H1 (cell line): ENCODE measurements at regions not wholly inside any gene's neighbourhood (a gene's known extent, or its start where the extent isn't known, plus 50 kb on each side); places are given as distances from the start of the nearest gene placed in this dataset.

Experiments
- CTCF ChIA-PET: fragments of 300-600 bp; sonication (Branson Sonifier 250); formaldehyde crosslinking; loops from one replicate; lab custom pipeline; 2021; ENCODE audit not compliant: partially characterized antibody; lab: Charles Lee
- POLR2A ChIA-PET: fragments of 300-600 bp; sonication (Branson Sonifier 250); formaldehyde crosslinking; loops from one replicate; lab custom pipeline; 2021; ENCODE audit warnings: inconsistent platforms; ENCODE audit not compliant: partially characterized antibody; lab: Charles Lee
- DNase-seq, 2 experiments: peaks; one replicate each; pipeline versions ENCODE4 v3.0.0 to v3.0.0-alpha.2; 2010 to 2022; ENCODE audit warnings: low spot score in 2 of 2, low read depth in 1 of 2, mixed read lengths in 1 of 2
- FAIRE-seq: peaks from 2 replicates; lab custom pipeline; 2011; peaks lifted over from hg19 to GRCh38; lab: Jason Lieb, UNC
- H2AFZ ChIP-seq: 2 replicates; pipeline ENCODE4 v1.8.1; 2012; ENCODE audit warnings: low read length, inconsistent platforms
- H2AK5ac ChIP-seq: 2 replicates; pipeline ENCODE4 v1.6.1; 2013; ENCODE audit warnings: low read depth, low read length
- H2BK120ac ChIP-seq: replicated peaks from 2 replicates; pipeline ENCODE3; 2013; ENCODE audit warnings: low read depth, low read length, inconsistent platforms
- H2BK12ac ChIP-seq: 2 replicates; pipeline ENCODE4 v1.6.1; 2013; ENCODE audit warnings: low read depth, low read length
- H2BK15ac ChIP-seq: 2 replicates; pipeline ENCODE4 v1.6.1; 2013; ENCODE audit warnings: low read length
- H2BK20ac ChIP-seq: 2 replicates; pipeline ENCODE4 v1.6.1; 2013; ENCODE audit warnings: low read length
- H2BK5ac ChIP-seq: 2 replicates; pipeline ENCODE4 v1.6.1; 2013; ENCODE audit warnings: low read depth, low read length
- H3K14ac ChIP-seq: 2 replicates; pipeline ENCODE4 v1.6.1; 2013; ENCODE audit warnings: inconsistent platforms; ENCODE audit not compliant: insufficient read length
- H3K18ac ChIP-seq: 2 replicates; pipeline ENCODE4 v1.6.1; 2013; ENCODE audit warnings: low read length; ENCODE audit errors: extremely low read depth
- H3K23ac ChIP-seq: 2 replicates; pipeline ENCODE4 v1.6.1; 2013; ENCODE audit warnings: inconsistent platforms; ENCODE audit not compliant: insufficient read length
- H3K23me2 ChIP-seq: 2 replicates; pipeline ENCODE4 v1.6.1; 2013; ENCODE audit warnings: low read depth, low read length
- H3K27ac ChIP-seq: 2 replicates; pipeline ENCODE4 v1.6.1; 2011; ENCODE audit warnings: low read depth, low read length, inconsistent platforms
- H3K27me3 ChIP-seq, 4 experiments: replicated peaks in 1 of 4; 1 replicate in 1 of 4; 2 replicates in 3 of 4; pipeline versions ENCODE4 v1.6.1 to v1.8.1; 2011 to 2013; ENCODE audit warnings: low read length in 3 of 4, mild to moderate bottlenecking in 3 of 4, inconsistent platforms in 2 of 4, mixed read lengths in 2 of 4, moderate library complexity in 1 of 4; ENCODE audit not compliant: control insufficient read depth in 3 of 4, insufficient read depth in 3 of 4; ENCODE audit errors: extremely low read depth in 1 of 4
- H3K36me3 ChIP-seq, 4 experiments: 2 replicates each; pipeline versions ENCODE4 v1.6.1 to v1.8.1; 2011 to 2013; ENCODE audit warnings: mild to moderate bottlenecking in 4 of 4, low read length in 3 of 4, moderate library complexity in 2 of 4, control low read depth in 1 of 4, inconsistent platforms in 1 of 4; ENCODE audit not compliant: insufficient read depth in 4 of 4, control insufficient read depth in 2 of 4
- H3K4ac ChIP-seq: replicated peaks from 2 replicates; pipeline ENCODE3; 2013; ENCODE audit warnings: low read length, low read depth, mixed read lengths, inconsistent platforms; ENCODE audit not compliant: insufficient read length
- H3K4me1 ChIP-seq, 4 experiments: replicated peaks in 1 of 4; 1 replicate in 1 of 4; 2 replicates in 3 of 4; pipeline versions ENCODE4 v1.6.1 to v1.8.1; 2011 to 2013; ENCODE audit warnings: low read length in 3 of 4, inconsistent platforms in 2 of 4, mixed read lengths in 1 of 4; ENCODE audit not compliant: insufficient read depth in 4 of 4, control insufficient read depth in 3 of 4
- H3K4me2 ChIP-seq, 2 experiments: 2 replicates each; pipeline versions ENCODE4 v1.6.1 to v1.8.1; 2011 to 2013; ENCODE audit warnings: low read depth in 2 of 2, low read length in 2 of 2, control low read depth in 1 of 2, inconsistent platforms in 1 of 2, mild to moderate bottlenecking in 1 of 2; ENCODE audit not compliant: insufficient read depth in 1 of 2
- H3K4me3 ChIP-seq, 4 experiments: fragments of 200-600, 300-600 bp in 1 of 4; sonication (generic), shearing (Covaris generic), sonication (Bioruptor Twin) in 1 of 4; 2 replicates each; pipeline versions ENCODE4 v1.5.1 to v1.8.1; 2011 to 2016; ENCODE audit warnings: low read length in 4 of 4, low read depth in 3 of 4, control low read depth in 2 of 4, inconsistent platforms in 2 of 4, mild to moderate bottlenecking in 2 of 4, mixed read lengths in 1 of 4, moderate library complexity in 1 of 4; ENCODE audit not compliant: insufficient read depth in 2 of 4; ENCODE audit errors: extremely low read depth in 1 of 4
- H3K56ac ChIP-seq: replicated peaks from 2 replicates; pipeline ENCODE3; 2013; ENCODE audit warnings: low read depth, mild to moderate bottlenecking, mixed read lengths, low read length, inconsistent platforms; ENCODE audit not compliant: insufficient read length
- H3K79me1 ChIP-seq: 2 replicates; pipeline ENCODE4 v1.6.1; 2013; ENCODE audit warnings: low read depth, low read length, control low read depth
- H3K79me2 ChIP-seq, 2 experiments: 2 replicates each; pipeline versions ENCODE4 v1.6.1 to v1.8.1; 2012 to 2013; ENCODE audit warnings: low read length in 2 of 2, mild to moderate bottlenecking in 2 of 2, inconsistent platforms in 1 of 2; ENCODE audit not compliant: insufficient read depth in 2 of 2, control insufficient read depth in 1 of 2
- H3K9ac ChIP-seq, 4 experiments: replicated peaks in 1 of 4; 1 replicate in 1 of 4; 2 replicates in 3 of 4; pipeline versions ENCODE4 v1.6.1 to v1.8.1; 2011 to 2013; ENCODE audit warnings: low read depth in 3 of 4, low read length in 3 of 4, control low read depth in 2 of 4, mild to moderate bottlenecking in 2 of 4, moderate library complexity in 2 of 4, inconsistent platforms in 1 of 4; ENCODE audit errors: extremely low read depth in 1 of 4
- H3K9me3 ChIP-seq, 2 experiments: 2 replicates each; pipeline versions ENCODE4 v1.6.1 to v1.8.1; 2012 to 2013; ENCODE audit warnings: mild to moderate bottlenecking in 2 of 2, moderate library complexity in 2 of 2, control low read depth in 1 of 2, inconsistent platforms in 1 of 2, low read depth in 1 of 2, low read length in 1 of 2, mixed read lengths in 1 of 2; ENCODE audit not compliant: insufficient read depth in 2 of 2
- H4K20me1 ChIP-seq, 2 experiments: replicated peaks in 1 of 2; 2 replicates each; pipeline versions ENCODE3 to v1.8.1; 2011 to 2013; ENCODE audit warnings: inconsistent platforms in 2 of 2, low read length in 2 of 2, mild to moderate bottlenecking in 1 of 2; ENCODE audit not compliant: insufficient read depth in 2 of 2, control insufficient read depth in 1 of 2
- H4K5ac ChIP-seq: 2 replicates; pipeline ENCODE4 v1.6.1; 2013; ENCODE audit warnings: low read length, low read depth, mixed read lengths, inconsistent platforms; ENCODE audit not compliant: insufficient read length
- H4K8ac ChIP-seq: 2 replicates; pipeline ENCODE4 v1.8.0; 2013; ENCODE audit warnings: mild to moderate bottlenecking, moderate library complexity, low read length, inconsistent platforms; ENCODE audit not compliant: insufficient read depth; ENCODE audit errors: extremely low read depth
- H4K91ac ChIP-seq: replicated peaks from 2 replicates; pipeline ENCODE3; 2013; ENCODE audit warnings: low read length, mixed read lengths, inconsistent platforms; ENCODE audit not compliant: insufficient read length
- EP300 ChIP-seq, 2 experiments: IDR thresholded peaks; 1 replicate in 1 of 2; 2 replicates in 1 of 2; pipeline ENCODE4 v1.6.1; 2011 to 2012; ENCODE audit warnings: low read depth in 2 of 2, low read length in 2 of 2, mild to moderate bottlenecking in 2 of 2, borderline replicate concordance in 1 of 2, inconsistent platforms in 1 of 2, moderate library complexity in 1 of 2
- GABPA ChIP-seq: IDR thresholded peaks from 2 replicates; pipeline ENCODE4 v1.6.1; 2011; ENCODE audit warnings: mild to moderate bottlenecking, low read length, moderate library complexity, borderline replicate concordance; ENCODE audit not compliant: insufficient read depth
- JUND ChIP-seq: IDR thresholded peaks from 2 replicates; pipeline ENCODE4 v1.6.1; 2011; ENCODE audit warnings: mild to moderate bottlenecking, improper control_type of control experiment, low read length
- WGBS, 2 experiments: shearing (Covaris generic) in 1 of 2; methylation state at CpG; one replicate each; pipeline versions ENCODE4 v1.1.6 to v1.1.7; 2013 to 2015; ENCODE audit warnings: low lambda C conversion rate in 2 of 2, mixed read lengths in 2 of 2, inconsistent platforms in 1 of 2, low coverage in 1 of 2, missing lambda C conversion rate in 1 of 2; ENCODE audit not compliant: insufficient replicate concordance in 2 of 2, insufficient coverage in 1 of 2, insufficient read length in 1 of 2; ENCODE audit errors: extremely low coverage in 1 of 2, missing lambda C conversion rate in 1 of 2; 5-methylcytosine and 5-hydroxymethylcytosine counted together

DNA sequence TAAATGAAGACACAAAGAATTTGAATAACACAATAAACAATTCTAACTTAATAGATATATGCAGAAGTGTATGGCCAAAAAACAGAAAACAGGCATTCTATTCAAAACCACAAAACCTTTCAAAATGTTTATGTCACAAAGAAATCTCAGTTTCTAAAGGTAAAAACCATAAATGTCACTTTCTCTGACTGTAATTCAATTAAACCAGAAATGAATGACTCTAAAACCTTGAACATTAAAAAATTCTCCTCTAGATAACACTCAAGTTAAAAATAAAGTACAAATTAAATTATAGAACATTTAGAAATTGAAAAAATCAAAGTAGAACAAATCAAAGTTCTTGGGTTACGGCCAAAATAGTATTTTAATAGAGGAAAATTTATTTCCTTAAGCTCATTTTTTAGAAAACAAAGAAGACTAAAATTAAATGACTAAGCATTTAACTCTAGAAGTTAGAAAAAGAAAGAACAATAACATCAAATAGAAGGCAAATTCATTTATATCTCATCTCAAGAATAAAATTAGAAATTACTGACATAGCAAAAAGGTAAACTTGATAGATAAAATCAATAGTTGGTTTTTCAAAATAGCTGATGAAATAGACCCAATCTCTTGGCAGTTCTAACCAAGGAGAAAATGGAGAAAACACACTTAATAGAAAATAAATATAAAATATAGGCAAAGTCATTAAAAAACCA, 198.8 kb downstream of the TEX36 start:
- Histone ChIP-seq H3K18ac (no peak overlapping the region), H3K9ac (no peak overlapping the region), H2BK20ac (no peak overlapping the region), H3K27ac (no peak overlapping the region), H2AK5ac (no peak overlapping the region), H3K79me2 (no peaks in the 10 kb centered on the region), H2BK15ac (no peak overlapping the region), H3K4me3 (no peak overlapping the region), H3K79me1 (no peaks in the 10 kb centered on the region), H3K56ac (no peak overlapping the region), H3K36me3 (no peaks in the 10 kb centered on the region), H3K14ac (no peak overlapping the region), H4K20me1 (no peaks in the 10 kb centered on the region), H2BK120ac (no peak overlapping the region), H3K4me2 (no peak overlapping the region), H2BK12ac (no peak overlapping the region), H3K23me2 (no peaks in the 10 kb centered on the region), H4K8ac (no peak overlapping the region), H3K27me3 (no peaks in the 10 kb centered on the region), H3K9me3 (no peaks in the 10 kb centered on the region), H2AFZ (no peak overlapping the region), H2BK5ac (no peak overlapping the region), H4K5ac (no peak overlapping the region), H3K4ac (no peak overlapping the region), H4K91ac (no peak overlapping the region), H3K23ac (no peak overlapping the region), H3K4me1 (peaks cover 2 to 5% (median 3%) of the 10 kb centered on the region in 4 experiments; a peak in 4 of 7 replicates)
- FAIRE-seq, result no peak
- no peak for DNase-seq
- no peak for TF ChIP-seq GABPA
- TF ChIP-seq EP300 (IDR thresholded peaks at IDR 0.05; ENCODE audit: borderline replicate concordance in 1 of 2, low read depth in 2 of 2, low read length in 2 of 2), result no peak
- TF ChIP-seq JUND, result no peak
- ChIA-PET CTCF (interaction anchor here (1.2 kb wide), 1 partner anchor 40 kb away, joined by 4 read pairs; no protein-coding TSS in a partner anchor), POLR2A (no interaction called here)
- 85% methylated on average over 1 of the region's 1 CpG; no CpG with 5 or more reads in 1 of the 2 experiments for WGBS, 2 experiments
